ENCODE measurements at regions not wholly inside any gene's neighbourhood (a gene's known extent, or its start where the extent isn't known, plus 50 kb on each side); places are given as distances from the start of the nearest gene placed in this dataset.
"Not testable (repeated sequence)": the region's sequence is repeated elsewhere in the genome, so short reads cannot be mapped to it uniquely, and the experiment has no call there.

DNA sequence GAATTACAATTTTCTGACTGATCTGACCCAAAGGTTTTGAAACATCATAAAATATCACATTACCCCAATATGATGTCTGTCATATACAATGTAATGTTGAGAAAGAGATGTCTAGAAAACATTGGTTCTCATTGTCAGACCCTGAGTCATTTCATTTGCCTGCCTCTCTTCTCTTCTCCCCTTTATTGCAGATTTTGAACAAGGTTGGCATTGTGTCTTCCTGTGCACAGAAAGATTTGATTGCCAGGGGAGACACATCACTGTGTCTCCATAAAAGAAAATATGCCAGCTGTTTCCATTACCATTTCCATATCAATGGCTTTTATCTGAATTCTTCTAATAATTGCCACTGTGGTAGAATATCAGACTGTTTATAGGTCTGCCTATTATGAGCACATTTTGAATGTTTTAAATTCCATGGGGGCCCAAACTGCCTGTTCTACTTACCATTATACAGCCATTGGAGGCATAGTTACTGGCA, 65.6 kb downstream of the IFI44 start:
- intact Hi-C loops (cut with DNase I), result no loop called here
- DNase-seq, result no peak

DNA sequence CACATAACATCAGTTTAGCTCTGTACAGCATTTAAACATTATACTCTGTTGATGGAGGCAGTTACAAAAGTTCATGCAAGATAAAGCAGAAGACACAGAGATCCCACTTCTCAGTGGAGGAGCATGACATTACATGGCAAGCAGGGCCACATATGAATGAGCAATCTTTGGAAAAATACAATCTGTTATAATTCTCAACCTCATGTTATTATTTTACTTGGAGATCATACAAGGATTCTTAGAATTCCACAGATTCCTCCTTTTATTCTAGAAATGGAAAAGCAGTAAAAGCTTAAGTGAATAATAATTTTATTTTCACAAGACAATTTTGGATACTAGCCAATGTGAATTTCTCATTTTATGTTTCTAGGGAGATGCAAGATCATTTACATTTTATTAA, 66.6 kb downstream of the IFI44 start:
- DNase-seq, result no peak

DNA sequence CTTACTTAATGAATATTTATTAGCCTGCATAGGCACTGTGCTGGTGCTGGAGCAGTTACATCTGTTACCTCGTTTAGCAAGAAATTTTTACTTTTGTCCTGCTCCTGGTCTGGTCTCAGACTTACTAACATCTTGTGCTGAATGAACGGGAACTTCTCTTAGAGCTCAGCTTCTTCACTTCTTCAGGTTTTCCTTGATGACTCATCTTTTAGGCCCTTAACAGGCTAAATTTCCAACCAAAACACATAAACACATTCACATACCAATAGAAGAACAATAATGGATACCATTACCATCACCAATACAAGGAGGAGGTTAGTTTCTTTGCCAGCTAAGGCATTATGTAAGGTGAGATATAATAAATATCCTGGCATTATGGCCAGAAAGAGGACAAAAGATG, 68.9 kb downstream of the IFI44 start:
- no peak for DNase-seq
- intact Hi-C loops (cut with DNase I), result no loop called here

More for the DNA sequence above, 66.6 kb downstream of the IFI44 start:
- intact Hi-C loops (cut with DNase I), result no loop called here

DNA sequence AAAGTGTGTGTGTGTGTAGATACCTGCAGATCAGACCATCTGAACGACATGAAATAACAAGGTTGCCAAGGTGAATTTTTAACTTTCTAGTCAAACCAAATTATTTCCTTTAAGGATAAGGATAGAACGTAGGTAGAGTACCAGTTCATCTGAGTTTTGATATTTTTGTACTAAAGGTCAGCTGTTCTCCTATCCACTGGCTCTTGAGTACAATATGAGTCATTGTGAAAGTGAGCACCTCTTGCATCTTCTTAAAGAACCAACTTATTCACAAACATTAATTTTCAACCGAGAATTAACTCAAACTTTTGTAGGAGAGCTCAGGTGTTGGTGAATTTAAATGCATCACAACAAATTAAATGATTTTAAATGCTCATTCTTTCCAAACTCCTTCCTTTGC, 71.5 kb downstream of the IFI44 start:
- DNase-seq, result no peak
- intact Hi-C loops (cut with DNase I), result no loop called here

DNA sequence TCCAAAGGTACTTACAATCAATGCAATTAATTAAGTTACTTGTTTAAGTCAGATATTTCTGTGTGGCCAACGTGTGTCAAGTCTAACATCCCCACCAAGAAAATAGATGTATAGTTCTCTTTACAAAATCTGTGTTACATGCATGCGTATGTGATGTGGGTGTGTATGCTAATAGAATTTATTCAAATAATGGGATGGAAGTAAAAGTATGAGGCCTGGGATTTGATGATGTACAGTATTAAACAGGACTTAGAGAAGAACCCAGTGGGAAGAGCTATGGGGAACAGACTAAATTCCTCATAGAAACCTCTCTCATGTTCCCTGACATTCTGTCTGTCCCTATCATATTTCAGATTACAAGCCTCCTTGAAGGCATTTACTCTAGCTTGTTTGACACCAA, 72.5 kb downstream of the IFI44 start:
- DNase-seq, result no peak
- intact Hi-C loops (cut with DNase I), result no loop called here

DNA sequence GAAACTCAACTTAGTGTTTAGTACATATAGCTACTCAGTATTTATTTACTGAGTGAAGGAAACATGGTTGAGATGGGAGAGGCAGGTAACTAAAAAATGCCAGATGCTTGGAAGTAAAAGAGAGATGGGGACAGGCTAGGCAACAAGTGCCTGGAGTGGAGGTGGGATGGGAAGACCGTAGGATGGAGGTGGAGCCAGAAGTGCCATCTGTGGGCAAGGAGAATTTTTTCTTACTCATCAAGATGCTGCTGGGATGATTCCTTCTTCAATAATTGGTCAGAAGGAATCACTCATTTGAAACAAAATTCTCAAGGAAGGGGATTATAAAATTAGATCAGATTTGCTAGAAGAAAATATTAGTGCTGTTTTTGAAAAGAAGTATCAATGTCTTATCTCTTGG, 72.9 kb downstream of the IFI44 start:
- intact Hi-C loops (cut with DNase I), result no loop called here
- DNase-seq, result no peak

DNA sequence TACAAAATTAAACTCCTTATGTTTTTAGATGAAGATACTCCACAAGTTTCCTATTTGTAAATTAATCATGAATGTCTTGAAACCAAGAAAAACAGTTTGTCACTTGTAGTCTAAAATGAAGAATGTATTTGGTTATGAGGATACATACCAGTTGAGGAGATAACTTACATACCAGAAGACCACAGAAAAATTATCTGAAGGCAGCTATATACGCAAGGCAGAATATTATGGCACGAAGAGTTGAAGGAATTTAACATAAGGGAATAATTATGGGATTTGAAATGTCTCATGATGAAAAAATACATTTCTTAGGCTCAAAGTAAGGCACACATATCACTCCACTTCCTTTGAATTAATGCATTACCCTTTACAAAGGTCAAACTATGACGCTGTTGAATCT, 73.3 kb downstream of the IFI44 start:
- no peak for DNase-seq
- intact Hi-C loops (cut with DNase I), result no loop called here

DNA sequence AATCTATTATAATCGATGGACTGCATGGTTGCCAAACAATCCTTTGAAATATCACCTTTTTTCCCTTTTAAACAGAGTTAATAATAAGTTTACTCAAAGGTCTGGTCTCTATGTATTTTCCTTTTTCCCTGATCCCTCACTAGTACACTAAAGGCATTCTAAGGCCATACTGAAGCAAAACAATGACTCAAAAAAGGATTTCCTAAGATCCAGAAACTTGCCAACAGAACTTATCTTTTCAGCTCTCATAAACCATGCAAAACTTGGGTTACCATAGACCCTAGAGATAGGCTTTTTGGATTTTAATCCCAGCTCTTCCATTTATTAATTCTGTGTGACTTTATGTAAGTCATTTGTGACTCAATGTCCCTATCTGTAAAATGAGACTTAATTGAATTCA, 77.1 kb downstream of the IFI44 start:
- intact Hi-C loops (cut with DNase I), result no loop called here

DNA sequence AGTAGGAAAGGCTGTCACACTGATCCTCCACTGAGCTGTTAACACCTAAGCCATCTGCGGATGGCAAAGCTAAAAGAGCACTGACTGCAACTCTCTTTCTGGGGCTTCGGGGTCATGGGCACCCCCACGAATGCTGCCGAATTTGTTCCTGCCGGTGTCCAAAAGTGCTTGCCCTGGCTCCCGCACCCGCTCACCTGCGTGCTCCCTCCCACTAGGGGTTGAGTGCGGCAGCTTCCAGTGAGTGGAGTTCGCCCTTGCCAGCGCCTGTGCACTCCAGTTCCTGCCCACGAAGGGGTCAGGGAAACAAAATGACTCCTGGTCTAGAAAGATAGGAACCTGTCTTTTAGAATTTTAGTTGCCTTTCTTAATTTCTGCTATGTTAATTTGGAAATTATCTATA, 78.7 kb downstream of the IFI44 start:
- DNase-seq, result no peak
- intact Hi-C loops (cut with DNase I), result no loop called here

More for the DNA sequence above, 77.1 kb downstream of the IFI44 start:
- DNase-seq, result no peak

DNA sequence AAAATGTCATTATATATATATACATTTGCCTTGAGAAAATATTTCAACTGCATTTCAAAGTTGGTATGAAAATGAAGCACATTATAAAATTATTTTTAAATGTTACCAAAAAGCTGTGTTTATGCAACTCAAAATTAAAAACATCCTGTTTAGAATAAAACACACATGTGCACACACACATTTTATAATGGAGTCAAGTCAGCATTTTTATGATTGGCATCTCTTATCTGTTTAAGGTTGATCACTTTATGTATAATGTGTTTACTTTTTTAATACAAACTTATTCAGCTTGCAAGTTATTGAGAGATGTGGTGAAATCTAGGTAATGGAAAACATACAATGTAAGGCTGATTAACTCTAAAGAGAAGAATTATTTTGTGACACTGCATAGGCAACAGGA, 80.4 kb downstream of the IFI44 start:
- no peak for DNase-seq
- intact Hi-C loops (cut with DNase I), result no loop called here

DNA sequence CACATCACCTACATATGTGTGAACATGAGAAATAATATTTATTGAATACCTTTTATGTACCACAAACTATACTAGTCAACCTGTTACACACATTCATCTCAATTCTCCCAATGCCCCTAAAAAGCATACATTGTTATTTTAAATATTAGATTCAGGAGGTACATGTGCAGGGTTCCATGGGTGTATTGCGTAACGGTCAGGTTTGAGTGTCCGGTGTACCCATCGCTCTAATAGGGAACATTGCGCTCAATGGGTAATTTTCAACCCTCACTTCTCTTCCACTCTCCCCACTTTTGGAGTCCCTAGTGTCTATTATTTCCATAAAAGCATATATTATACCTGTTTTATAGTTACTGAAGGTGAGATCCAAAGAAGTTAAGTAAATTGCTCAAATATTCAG, 82.0 kb downstream of the IFI44 start:
- intact Hi-C loops (cut with DNase I), result no loop called here
- no peak for DNase-seq

DNA sequence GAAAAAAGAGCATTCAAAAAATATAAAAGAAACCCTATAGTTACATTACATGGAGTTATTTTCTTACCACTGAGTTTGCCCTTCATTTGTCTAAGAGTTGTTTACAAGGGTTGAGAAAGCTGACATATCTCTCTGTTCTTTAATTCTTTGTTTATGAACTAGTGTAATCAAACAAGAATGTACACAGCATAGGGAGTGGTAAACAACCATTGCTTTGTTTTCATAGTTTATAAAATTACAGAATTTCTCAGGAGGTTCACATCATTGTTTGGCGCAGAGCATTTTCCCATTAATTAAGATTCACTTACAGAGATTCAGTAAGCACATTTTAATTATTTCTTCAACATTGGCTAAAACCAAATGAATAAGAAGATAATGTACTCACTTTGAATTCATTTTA, 87.6 kb downstream of the IFI44 start:
- intact Hi-C loops (cut with DNase I), result no loop called here
- DNase-seq, result no peak

DNA sequence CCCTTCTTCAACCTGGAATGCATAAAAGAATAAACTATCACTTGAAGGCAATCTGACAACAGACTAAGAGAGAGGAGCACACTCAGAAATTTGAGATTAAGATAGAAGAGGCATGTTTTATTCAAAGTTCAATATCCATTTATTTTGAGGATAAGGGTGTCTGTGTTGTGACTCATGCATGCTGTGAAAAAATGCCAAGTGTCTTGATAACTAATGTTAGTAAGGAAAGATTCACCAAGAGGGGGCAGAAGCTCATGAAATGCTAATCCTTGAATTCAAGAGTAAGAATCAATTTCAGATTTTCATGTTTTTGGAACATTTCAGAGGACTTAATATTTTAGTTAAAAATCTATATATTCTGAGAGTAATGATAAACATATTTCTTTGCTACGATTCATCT, 94.0 kb downstream of the IFI44 start:
- DNase-seq, result peak in 8 of 42 donors; percentile 6 to 58 (median 20)
- intact Hi-C loops (cut with DNase I), result no loop called here

DNA sequence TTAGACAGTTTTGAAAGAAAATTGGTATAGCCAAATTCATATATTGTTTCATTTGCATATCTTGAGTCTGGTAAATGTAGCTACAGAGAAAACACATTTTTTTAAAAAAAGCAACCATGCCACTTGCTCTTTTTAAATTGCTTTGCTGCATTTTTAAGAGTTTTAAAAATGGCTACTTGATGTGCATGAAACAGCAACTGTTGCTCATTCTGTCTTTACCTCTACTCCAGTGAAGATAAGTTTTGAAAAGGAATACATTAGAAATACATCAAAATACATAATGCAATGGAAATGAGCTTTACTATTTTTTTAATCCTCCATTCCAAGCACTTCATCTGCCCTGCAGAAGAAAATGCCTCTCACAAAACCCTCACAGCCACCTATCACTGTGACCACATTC, 95.5 kb downstream of the IFI44 start:
- no peak for DNase-seq
- intact Hi-C loops (cut with DNase I), result no loop called here

DNA sequence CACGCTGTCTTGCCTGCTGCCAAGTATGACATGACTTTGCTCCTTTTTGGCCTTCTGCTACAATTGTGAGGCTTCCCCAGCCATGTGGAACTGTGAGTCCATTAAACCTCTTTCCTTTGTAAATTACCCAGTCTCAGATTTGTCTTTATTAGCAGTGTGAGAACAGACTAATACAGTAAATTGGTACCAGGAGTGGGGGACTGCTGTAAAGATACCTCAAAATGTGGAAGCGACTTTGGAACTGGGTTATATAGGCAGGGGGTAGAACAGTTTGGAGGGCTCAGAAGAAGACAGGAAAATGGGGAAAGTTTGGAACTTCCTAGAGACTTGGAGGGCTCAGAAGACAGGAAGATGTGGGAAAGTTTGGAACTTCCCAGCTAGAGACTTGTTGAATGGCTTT, 104.0 kb downstream of the IFI44 start:
- DNase-seq; intact Hi-C loops (cut with DNase I): not testable (repeated sequence)

DNA sequence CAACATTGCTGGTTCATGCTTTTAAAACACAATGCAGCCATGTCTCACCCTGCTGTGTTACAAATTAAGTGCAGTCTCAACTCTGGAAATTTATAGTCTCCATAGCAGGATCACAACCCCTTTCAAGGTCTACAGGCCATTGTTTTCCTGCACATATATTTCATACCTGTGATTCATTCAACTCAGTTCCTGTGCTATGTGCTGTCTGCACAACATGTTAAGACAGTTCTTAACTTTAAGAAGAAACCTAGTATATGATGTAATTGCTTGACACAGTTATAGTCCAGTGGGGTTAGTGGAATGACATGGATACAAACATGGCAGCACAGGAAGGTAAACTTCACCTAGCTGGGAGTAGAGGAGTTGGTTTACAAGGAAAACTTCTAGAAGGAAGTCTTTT, 106.4 kb downstream of the IFI44 start:
- intact Hi-C loops (cut with DNase I), result no loop called here

DNA sequence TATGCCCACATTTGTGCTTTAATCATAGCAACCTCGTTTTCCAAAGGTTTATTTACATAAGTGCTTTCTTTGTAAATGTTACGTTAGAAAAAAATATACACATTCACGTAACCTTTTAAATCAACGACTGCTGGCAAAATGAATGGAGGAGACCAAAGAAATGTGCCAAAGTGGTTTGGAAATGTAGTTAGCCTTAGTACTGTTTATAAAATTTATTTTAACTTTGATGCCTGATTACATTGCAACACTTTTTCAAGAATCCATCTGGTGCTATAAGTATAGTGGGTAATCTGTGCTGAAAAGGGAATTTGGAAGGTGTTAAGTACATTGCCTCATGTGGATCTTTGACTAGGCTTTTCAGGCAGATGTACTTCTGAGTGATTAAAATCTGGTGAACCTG, 108.9 kb downstream of the IFI44 start:
- no peak for DNase-seq
- intact Hi-C loops (cut with DNase I), result no loop called here

More for the DNA sequence above, 106.4 kb downstream of the IFI44 start:
- no peak for DNase-seq

DNA sequence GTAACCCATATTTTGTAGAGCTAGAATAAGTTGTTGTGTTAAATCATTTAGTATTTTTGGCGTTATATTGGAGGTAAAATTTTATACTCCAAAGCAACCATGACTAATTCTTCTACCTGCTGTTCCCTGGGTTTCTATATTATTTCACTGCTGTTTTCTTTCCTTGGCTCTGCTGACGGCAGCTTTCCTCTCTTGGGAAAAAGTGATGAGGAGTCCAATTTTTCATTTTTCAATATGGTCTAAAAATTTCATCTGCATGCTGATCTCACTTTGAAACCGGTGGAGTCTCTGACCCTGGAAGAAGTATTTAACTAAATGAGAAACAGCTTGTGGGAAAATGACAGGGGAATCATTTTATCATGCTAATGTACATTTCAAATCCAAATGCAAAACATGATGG, 110.2 kb downstream of the IFI44 start:
- DNase-seq, result no peak
- intact Hi-C loops (cut with DNase I), result no loop called here

DNA sequence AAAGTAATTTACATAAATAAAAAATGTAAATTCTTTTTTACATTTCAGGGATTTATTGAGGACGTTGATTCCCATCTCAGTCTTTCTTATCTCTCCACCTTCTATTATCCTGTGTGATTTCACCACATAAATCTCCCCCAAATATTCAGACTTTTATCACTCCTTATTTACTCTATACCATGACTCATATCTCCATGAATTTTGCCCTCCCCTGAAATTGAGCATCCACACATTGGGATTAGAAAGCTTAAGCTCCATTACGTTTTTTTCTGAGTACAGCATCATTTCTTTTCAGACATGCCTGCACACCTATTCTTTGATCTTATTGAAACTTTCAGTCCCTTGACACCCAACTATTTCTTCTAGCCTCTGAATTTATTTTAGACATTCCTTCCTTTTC, 111.2 kb downstream of the IFI44 start:
- intact Hi-C loops (cut with DNase I), result no loop called here
- no peak for DNase-seq

DNA sequence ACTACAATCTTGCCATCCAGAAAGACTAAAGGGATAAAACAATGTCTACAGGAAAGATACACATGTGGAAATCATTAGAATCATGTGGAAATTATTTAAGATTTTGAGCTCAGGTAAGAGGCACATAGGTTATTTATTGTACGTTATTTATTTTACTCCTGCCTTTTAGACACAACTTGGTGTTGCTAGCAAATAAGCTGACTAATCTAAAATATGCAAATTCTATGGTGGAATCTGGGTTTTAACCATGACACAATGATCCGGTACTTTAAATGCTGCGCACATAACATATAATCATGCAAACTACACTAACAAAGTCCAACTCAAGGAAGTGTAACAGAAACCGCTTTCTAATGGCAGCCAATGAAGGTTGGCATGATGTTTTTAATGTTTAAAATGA, 112.5 kb downstream of the IFI44 start:
- intact Hi-C loops (cut with DNase I), result no loop called here
- DNase-seq, result no peak

DNA sequence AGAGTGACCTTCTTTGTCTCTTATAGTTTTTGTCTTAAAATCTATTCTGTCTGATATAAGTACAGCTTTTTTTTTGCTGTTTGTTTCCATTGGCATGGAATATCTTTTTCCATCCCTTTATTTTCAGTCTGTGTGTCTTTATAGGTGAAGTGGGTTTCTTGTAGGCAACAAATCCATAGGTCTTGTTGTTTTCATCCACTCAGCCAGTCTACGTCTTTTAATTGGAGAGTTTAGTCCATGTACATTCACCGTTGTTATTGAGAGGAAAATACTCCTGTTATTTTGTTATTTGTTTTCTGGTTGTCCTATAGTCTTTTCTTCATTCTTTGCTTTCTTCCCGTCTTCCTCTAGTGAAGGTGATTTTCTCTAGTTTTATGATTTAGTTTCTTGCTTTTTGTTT, 115.9 kb downstream of the IFI44 start:
- DNase-seq, result no peak
- intact Hi-C loops (cut with DNase I), result no loop called here

DNA sequence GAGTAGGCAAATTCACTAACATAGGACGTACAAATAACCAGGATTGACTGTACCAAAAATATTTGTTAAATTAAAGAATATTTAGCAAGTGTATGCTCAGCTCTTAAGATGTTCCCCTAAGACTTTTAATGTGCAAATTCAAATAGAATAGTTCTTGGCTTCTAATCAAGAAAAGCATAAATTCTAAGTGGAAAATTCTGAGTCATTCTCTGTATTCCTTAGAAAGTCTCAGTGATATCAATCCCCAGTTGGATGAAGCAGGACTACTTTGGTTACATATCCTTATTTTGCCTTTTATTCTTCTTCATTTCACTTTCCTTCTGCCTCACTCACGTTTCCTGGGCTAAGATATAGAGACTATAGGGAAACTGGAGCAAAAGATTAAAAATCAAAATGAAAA, 130.2 kb downstream of the IFI44 start:
- DNase-seq, result no peak
- intact Hi-C loops (cut with DNase I), result no loop called here
